H1 (cell line): ENCODE measurements at regions not wholly inside any gene's neighbourhood (a gene's known extent, or its start where the extent isn't known, plus 50 kb on each side); places are given as distances from the start of the nearest gene placed in this dataset.

Experiments used
- JUND ChIP-seq: IDR thresholded peaks from 2 replicates; pipeline ENCODE4 v1.6.1; 2011; ENCODE audit warnings: mild to moderate bottlenecking, improper control_type of control experiment, low read length
- PHF8 ChIP-seq: fragments of 200-600 bp; sonication (generic); conservative IDR thresholded peaks from 2 replicates; pipeline ENCODE4 v1.7.1; 2012; ENCODE audit warnings: low read depth, mild to moderate bottlenecking, inconsistent platforms, low read length, moderate library complexity
- RAD21 ChIP-seq, 2 experiments: IDR thresholded peaks in 1 of 2; conservative IDR thresholded peaks in 1 of 2; 2 replicates each; pipeline ENCODE4 v1.6.1; 2011; ENCODE audit warnings: low read depth in 2 of 2, low read length in 2 of 2, improper control_type of control experiment in 1 of 2, inconsistent platforms in 1 of 2, mild to moderate bottlenecking in 1 of 2, moderate library complexity in 1 of 2
- SP2 ChIP-seq: IDR thresholded peaks from 2 replicates; pipeline ENCODE4 v1.6.1; 2012; ENCODE audit warnings: mild to moderate bottlenecking, low read length, inconsistent platforms
- SP4 ChIP-seq: IDR thresholded peaks from 2 replicates; pipeline ENCODE4 v1.6.1; 2012; ENCODE audit warnings: low read length, inconsistent platforms
- YY1 ChIP-seq: IDR thresholded peaks from 2 replicates; pipeline ENCODE4 v1.6.1; 2011; ENCODE audit warnings: low read depth, mild to moderate bottlenecking, low read length
- TF ChIP-seq, protein P1 (sequence below): fragments of 300-600 bp; sonication (generic); IDR thresholded peaks from 2 replicates; pipeline ENCODE4 v1.7.1; 2012; ENCODE audit warnings: low read length, moderate library complexity, mild to moderate bottlenecking, inconsistent platforms; ENCODE audit not compliant: insufficient replicate concordance
- TF ChIP-seq, protein P2 (sequence below): IDR thresholded peaks from 2 replicates; pipeline ENCODE4 v1.6.1; 2012; ENCODE audit warnings: low read length, inconsistent platforms
- TF ChIP-seq, protein P3 (sequence below): IDR thresholded peaks from 2 replicates; pipeline ENCODE4 v1.6.1; 2012; ENCODE audit warnings: inconsistent platforms

DNA sequence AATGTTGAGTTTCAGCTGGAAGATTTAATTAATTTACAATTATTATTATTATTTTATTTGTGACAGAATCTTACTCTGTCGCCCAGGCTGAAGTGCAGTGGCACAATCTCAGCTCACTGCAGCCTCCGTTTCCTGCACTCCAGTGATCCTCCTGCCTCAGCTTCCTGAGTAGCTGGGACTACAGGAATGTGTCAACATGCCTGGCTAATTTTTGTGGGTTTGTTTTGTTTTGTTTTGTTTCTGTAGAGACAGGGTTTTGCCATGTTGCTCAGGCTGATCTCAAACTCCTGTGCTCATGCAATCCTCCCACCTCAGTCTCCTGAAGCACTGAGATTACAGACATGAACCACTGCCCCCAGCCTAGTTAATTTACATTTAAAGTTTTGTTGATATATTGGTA, 93.8 kb upstream of the MEOX2 start (continued):
- TF ChIP-seq RAD21 (IDR thresholded peaks at IDR 0.05 in 1 of 2, conservative IDR thresholded peaks at IDR 0.05 in 1 of 2; ENCODE audit: low read depth in 2 of 2, low read length in 2 of 2) (no peak), SP2 (no peak), YY1 (no peak), JUND (no peak), PHF8 (no peak), SP4 (no peak)
- TF ChIP-seq, protein P1, sequence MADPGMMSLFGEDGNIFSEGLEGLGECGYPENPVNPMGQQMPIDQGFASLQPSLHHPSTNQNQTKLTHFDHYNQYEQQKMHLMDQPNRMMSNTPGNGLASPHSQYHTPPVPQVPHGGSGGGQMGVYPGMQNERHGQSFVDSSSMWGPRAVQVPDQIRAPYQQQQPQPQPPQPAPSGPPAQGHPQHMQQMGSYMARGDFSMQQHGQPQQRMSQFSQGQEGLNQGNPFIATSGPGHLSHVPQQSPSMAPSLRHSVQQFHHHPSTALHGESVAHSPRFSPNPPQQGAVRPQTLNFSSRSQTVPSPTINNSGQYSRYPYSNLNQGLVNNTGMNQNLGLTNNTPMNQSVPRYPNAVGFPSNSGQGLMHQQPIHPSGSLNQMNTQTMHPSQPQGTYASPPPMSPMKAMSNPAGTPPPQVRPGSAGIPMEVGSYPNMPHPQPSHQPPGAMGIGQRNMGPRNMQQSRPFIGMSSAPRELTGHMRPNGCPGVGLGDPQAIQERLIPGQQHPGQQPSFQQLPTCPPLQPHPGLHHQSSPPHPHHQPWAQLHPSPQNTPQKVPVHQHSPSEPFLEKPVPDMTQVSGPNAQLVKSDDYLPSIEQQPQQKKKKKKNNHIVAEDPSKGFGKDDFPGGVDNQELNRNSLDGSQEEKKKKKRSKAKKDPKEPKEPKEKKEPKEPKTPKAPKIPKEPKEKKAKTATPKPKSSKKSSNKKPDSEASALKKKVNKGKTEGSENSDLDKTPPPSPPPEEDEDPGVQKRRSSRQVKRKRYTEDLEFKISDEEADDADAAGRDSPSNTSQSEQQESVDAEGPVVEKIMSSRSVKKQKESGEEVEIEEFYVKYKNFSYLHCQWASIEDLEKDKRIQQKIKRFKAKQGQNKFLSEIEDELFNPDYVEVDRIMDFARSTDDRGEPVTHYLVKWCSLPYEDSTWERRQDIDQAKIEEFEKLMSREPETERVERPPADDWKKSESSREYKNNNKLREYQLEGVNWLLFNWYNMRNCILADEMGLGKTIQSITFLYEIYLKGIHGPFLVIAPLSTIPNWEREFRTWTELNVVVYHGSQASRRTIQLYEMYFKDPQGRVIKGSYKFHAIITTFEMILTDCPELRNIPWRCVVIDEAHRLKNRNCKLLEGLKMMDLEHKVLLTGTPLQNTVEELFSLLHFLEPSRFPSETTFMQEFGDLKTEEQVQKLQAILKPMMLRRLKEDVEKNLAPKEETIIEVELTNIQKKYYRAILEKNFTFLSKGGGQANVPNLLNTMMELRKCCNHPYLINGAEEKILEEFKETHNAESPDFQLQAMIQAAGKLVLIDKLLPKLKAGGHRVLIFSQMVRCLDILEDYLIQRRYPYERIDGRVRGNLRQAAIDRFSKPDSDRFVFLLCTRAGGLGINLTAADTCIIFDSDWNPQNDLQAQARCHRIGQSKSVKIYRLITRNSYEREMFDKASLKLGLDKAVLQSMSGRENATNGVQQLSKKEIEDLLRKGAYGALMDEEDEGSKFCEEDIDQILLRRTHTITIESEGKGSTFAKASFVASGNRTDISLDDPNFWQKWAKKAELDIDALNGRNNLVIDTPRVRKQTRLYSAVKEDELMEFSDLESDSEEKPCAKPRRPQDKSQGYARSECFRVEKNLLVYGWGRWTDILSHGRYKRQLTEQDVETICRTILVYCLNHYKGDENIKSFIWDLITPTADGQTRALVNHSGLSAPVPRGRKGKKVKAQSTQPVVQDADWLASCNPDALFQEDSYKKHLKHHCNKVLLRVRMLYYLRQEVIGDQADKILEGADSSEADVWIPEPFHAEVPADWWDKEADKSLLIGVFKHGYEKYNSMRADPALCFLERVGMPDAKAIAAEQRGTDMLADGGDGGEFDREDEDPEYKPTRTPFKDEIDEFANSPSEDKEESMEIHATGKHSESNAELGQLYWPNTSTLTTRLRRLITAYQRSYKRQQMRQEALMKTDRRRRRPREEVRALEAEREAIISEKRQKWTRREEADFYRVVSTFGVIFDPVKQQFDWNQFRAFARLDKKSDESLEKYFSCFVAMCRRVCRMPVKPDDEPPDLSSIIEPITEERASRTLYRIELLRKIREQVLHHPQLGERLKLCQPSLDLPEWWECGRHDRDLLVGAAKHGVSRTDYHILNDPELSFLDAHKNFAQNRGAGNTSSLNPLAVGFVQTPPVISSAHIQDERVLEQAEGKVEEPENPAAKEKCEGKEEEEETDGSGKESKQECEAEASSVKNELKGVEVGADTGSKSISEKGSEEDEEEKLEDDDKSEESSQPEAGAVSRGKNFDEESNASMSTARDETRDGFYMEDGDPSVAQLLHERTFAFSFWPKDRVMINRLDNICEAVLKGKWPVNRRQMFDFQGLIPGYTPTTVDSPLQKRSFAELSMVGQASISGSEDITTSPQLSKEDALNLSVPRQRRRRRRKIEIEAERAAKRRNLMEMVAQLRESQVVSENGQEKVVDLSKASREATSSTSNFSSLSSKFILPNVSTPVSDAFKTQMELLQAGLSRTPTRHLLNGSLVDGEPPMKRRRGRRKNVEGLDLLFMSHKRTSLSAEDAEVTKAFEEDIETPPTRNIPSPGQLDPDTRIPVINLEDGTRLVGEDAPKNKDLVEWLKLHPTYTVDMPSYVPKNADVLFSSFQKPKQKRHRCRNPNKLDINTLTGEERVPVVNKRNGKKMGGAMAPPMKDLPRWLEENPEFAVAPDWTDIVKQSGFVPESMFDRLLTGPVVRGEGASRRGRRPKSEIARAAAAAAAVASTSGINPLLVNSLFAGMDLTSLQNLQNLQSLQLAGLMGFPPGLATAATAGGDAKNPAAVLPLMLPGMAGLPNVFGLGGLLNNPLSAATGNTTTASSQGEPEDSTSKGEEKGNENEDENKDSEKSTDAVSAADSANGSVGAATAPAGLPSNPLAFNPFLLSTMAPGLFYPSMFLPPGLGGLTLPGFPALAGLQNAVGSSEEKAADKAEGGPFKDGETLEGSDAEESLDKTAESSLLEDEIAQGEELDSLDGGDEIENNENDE, result no peak
- TF ChIP-seq, protein P2, sequence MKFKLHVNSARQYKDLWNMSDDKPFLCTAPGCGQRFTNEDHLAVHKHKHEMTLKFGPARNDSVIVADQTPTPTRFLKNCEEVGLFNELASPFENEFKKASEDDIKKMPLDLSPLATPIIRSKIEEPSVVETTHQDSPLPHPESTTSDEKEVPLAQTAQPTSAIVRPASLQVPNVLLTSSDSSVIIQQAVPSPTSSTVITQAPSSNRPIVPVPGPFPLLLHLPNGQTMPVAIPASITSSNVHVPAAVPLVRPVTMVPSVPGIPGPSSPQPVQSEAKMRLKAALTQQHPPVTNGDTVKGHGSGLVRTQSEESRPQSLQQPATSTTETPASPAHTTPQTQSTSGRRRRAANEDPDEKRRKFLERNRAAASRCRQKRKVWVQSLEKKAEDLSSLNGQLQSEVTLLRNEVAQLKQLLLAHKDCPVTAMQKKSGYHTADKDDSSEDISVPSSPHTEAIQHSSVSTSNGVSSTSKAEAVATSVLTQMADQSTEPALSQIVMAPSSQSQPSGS, result no peak
- TF ChIP-seq, protein P3, sequence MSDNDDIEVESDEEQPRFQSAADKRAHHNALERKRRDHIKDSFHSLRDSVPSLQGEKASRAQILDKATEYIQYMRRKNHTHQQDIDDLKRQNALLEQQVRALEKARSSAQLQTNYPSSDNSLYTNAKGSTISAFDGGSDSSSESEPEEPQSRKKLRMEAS, result no peak
